HG03108 (cell line): ENCODE measurements at regions not wholly inside any gene's neighbourhood (a gene's known extent, or its start where the extent isn't known, plus 50 kb on each side); places are given as distances from the start of the nearest gene placed in this dataset.

ENCODE experiments used
- ATAC-seq: cut with Tn5 transposase; IDR thresholded peaks from one replicate; pipeline ENCODE4 v1.9.1; 2021; ENCODE audit warnings: moderate library complexity; ENCODE audit not compliant: unreplicated experiment

DNA sequence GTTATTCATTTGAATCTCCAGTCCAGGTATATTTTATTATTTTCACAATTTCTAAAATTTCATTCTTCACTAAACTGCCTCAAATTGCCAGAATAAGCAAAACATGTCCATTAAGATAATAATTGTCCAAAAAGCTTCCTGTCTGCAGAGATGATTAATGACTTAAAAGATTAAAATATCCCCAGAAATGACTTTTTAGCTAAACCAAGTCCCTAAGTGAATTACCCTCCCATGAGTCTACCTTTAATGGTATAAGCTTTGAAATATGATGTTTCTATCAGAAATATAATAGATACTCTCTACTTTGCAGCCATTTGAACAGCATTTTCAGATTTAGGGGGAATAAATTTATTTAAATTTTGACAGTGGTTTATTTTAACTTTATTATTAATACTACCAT lies 289.2 kb upstream of the EMCN start:
- ATAC-seq, result no peak

DNA sequence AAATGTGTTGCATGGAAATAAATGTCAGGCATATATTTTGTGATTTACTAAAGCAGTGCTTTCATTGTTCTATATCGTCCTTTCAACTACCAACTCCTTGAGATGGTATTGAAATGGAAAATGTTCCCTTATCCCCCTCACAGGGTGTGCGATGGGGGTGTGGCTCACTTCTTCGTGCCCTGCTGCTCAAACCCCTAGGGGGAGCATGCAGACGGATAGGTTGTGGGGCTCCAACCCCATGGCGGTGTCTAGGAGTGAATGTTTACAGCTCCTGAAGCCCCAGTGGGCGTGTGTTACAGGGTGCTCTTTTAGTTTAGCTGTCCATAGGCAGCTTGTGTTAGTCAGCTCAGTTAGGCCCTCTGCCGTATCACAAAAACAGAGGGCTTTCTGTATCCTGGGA lies 287.7 kb upstream of the EMCN start:
- ATAC-seq, result no peak

DNA sequence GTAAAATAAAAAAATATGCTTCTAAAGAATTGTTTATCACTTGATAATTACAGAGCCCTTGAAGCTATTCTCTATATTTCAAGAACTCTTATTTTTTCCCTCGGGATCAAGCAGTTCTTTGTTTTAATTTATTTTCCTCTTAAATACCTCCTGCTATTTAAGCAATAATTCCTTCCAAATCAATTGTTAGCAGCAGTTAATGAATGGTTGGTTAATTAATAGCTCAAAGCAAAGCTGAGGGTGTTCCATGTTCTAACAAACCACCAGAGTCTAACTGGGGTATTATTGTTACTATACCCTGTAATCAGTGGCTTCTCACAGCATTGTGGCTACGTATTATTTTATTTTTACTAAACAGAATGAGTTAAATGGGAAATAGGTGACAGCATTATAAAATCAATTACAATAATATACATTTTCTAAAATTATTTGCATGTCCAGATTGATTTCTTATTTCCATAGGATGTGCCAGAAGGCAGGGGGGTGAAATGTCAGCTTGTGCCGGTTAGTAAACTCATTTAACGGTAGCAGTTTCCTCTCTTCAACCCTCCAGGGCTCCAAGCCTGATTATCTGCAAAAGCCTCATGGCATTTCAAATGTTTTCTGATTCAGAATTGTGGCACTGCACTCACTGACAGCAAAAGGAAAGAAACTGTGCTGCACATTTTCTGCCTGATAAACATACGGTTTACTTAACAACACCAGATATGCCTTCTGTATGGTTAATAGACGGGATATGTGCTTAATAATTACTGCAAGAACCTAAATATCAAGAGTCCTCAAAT lies 286.9 kb upstream of the EMCN start:
- no peak for ATAC-seq

DNA sequence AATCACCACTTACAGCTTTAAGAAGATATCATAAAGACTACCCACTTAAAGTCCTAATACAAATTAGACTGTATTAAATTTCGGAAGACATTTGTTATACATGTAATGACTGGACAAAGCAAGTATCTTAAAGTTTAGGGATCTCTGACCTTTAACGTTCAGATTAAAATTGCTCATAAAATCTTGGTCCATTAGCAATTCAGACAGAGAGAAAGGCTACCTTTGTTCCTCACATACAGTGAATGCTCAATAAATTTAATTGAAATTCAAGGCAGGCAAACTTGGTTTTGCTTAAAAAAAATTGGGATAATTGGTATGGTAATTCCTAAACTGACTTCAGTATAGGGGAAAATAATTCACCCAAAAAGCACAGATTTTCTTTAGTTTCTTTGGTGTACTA lies 285.9 kb upstream of the EMCN start:
- ATAC-seq, result no peak

DNA sequence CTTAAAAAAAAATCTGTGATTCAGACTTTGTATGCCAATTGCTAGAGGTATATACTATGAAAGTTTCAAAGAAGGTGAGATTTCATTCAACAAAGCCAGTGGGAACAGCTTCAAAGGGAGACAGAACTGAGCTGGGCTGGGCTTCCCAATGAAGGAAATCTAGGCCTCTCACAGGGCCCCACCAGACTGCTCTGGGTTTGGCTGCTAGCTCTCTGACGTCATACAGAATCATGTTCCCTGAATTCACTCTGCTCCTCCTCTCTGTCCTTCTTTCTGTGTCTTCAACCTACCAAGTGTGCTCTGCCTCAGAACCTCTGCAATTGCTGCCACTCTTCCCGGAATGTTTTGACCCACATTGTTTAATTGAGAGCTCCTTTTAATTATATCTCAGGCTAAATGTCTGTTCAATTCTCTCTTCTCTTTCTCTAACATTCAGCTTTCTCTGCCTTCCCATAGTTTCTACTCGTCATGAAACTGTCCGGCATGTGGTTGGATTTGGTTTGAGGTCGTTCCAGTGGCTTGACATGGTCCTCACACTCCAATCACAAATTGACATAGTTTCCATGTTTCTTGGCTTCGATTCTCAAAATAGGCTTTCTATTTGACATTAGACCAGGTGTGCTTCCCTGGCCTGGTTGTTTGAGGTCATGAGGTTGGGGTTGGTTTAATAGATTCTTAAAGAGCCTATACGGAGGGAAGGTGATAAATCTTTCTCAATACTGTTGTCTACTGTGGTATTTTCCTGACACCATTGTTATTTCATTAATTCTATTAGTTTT lies 282.1 kb upstream of the EMCN start:
- ATAC-seq, result no peak

DNA sequence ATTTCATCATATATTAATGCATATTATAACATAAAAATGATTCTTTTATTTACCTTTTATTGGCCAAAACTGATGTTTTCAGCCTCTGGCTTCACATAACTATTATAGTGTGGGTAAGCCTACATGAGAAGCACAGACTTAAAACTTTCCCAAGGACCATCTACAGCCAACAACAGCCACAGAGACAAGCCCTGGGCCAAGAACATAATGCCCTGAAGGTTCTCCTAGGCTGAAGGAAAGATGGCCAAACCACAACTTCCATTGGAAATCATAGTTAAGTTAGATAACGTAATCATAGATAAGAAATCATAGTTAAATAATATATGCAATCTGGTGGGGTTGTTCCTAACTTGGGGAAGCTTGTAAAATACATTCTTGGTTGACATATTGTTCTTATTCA lies 280.0 kb upstream of the EMCN start:
- ATAC-seq, result no peak

DNA sequence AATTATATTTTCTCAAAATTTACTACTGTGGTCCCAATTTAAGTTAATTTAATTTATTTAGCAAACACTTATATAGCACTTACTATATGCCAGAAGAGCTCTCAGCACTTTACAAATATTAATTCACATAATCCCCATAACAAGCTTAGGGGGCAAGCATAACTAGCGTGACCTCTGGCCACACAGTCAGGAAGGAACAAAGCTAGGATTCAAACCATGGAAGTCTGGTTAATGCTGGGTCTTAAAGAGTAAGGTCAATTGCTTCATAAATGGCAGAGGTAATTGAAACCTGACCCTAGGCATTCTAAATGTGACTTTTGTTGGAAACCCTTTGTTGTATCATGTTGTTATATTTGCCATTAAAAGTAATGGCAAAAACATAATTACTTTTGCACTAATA lies 279.5 kb upstream of the EMCN start:
- no peak for ATAC-seq

DNA sequence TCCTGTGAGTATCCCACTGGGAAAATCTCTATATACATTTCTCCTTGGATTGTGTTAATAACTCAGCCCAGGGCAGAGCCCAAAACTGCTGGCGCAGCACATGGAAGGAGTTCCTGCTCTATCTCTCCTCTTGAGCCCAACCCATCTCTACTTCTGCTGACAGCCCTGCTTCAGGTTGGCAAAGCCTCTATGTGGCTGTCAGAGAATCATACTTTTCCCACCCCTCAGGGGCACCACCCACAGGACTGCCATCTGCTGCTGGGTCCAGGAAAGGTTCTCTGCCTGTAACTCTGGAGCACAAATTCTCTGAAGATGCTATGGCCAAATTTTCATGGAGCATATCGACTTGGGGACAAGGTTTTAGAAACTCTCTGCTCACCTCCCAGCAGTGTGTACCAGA lies 278.5 kb upstream of the EMCN start:
- ATAC-seq, result no peak

DNA sequence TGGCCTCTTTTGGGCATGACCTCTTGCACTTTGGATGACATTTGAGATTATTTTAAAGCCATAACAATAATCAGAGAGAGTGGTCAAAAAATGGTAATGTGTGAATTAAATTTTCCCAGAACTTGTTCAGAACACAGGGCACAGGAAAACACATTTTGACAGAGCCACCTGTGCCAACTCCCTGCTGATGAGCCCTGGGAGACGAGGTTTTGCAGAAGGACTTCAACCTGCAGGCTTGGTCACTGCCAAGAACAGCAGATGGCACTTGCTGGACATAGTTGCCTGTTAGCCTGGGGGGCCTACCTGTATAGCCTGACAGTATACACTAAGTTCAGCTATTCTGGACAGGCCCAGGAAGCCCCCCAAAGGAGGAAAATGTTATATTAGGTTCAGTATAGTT lies 277.8 kb upstream of the EMCN start:
- ATAC-seq, result no peak

DNA sequence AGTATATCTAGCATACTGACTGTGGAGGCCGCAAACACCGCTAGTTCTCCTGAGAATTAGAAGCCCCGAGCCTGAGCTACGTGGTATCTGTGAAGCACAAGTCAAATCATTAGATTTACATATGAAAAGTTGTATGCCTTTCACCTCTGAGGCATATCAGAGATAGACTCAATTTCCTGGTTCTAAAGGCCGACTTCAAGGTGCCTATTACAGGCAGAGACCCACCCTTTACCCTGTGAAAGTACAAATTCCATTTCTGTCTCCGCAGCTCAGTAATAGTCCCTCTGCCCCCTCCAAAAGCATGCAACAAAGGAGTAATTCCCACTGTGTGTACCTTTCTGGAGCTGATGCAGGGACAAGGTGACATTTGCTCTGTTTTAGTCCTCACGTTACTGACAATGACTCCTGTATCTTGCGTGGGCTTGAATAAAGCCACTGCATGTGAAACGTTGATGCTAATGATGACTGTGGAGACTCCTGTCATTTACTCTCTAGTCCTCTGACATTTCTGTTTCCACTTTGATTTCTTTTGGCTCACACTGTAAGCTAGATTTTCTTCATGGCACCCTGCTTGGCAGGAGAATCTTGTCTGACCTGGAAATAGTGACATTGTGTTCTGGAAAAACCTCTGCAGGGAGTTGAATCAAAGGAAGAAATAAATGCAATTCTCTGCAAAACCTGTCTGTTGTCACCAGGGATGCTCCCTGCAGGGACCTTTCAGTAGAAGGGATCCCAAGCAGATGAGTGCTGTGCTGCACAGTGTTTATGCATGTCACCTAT lies 273.2 kb upstream of the EMCN start:
- ATAC-seq, result no peak

DNA sequence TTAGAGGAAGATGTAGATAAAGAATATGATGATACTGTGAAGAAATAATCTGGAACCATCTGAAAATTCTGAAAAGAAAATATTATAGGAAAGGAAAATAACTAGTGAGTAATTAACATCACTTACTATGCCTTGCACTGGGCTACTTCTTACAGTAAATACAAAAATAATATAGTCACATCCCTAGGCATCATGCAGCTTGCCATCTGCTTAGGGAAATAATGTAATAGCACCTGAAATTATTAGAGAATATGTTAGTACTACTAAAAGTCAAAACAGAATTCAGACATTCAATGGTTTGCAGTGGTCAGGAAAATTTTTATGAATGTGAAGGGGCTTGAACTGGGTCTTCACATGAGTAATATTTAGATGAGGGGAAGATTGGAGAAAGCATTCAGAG lies 272.2 kb upstream of the EMCN start:
- ATAC-seq, result no peak

DNA sequence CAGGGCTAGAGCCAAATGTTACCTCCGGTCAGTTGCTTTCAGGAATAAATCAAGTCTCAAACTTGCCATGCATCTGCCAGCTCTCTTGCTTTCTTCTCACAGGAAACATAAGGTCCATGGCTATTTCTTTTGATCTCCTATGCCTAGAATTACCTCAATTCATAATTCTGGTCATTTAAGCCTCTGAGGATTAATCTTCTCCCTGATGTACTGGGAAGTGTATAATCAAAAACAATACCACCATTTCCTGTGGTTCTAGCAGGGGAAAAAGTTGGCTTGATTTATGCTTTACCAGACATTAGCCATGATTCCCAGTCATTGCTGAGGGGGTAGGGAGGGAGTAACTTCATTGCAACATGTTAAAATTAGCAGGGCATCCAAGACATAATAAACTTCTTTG lies 268.7 kb upstream of the EMCN start:
- no peak for ATAC-seq

DNA sequence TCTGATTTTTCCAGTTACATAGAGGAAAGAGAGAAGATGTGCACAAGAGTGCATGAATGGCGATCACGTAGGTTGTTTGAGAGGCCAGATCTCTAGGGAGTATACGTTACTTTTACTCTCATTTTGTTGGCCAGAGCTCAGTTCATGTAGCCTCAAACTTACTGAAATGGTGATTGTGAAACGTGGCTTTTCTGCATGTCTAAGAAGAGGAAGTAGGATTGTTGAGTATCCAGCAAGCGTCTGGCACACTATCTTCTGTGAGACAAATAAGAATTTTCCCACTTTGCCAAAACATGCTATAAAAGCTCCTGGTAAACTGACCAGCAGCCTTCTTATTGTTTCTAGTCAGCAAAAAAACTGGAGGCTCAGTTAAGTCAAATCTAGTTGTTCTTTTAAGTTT lies 264.5 kb upstream of the EMCN start:
- no peak for ATAC-seq

DNA sequence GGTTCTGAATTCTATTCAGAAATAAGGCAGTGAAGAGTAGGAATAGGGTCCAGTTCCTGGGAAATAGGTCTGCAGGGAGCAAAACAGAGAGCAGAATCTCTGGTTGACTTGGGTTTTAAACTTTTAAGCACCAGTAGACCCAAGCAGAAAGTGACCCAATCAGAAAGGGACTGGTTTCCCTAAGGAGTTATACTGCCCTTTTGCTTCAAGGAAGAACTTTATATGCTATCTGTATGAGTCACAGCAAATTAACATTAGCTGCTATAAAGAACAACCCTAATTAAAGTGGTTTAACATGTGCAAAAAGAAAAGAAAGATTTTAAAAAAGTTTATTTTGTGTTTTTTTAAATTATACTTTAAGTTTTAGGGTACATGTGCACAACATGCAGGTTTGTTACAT lies 263.6 kb upstream of the EMCN start:
- ATAC-seq, result no peak

DNA sequence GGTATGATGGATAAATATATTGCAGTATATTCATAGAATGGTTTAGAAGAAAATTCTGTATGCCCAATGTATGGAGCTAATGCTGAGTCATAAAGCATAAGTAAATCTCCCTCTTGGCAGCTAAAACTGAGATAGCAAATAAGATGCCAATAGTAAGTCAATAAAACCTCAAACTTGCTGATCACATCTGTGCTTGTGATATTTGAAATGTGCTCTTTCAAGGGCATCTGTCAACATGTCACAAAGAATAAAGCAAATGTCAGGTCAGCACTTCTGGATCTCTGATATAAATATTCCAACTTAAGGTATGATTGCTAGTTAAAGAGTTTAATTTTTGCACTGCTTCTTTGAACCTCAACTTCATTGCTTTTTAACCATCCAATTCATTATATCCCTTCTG lies 262.3 kb upstream of the EMCN start:
- no peak for ATAC-seq

DNA sequence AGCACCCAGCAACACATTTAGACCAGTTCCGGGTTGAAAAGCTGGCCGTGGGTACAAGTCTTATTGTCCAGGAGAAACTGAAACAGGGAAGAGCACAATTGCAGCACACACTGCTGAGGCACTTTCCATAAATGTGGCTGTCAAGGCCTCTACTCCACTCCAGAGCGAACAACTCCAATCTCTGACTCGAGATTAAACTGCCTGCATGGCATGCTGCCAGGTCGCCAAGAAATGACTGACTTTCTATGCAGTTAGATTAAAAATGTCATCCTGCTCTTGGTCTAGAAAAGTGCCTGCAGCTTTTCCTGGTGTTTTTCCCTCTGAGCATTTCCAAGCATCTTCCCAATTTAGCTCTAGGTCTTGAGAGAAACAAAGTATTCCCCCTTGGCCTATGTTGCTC lies 260.6 kb upstream of the EMCN start:
- ATAC-seq, result no peak

DNA sequence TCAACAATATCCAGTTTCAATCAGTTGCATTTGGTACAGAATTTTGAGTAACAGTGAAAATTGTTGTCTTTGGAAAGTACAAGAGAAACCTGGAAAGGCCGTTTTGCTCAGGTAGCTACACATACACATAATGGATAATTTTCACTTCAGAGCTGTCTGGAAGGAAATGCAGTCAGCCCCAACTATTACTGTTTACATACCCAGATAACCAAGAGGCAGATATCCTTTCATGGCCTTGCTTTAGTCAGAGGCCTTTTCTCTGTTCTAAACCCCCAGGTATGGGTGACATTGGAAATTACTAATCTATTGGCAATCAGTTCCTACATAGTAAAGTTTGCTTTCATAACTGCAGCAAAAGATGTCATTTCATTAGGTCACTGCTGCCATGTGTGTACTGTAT lies 244.9 kb upstream of the EMCN start:
- no peak for ATAC-seq

DNA sequence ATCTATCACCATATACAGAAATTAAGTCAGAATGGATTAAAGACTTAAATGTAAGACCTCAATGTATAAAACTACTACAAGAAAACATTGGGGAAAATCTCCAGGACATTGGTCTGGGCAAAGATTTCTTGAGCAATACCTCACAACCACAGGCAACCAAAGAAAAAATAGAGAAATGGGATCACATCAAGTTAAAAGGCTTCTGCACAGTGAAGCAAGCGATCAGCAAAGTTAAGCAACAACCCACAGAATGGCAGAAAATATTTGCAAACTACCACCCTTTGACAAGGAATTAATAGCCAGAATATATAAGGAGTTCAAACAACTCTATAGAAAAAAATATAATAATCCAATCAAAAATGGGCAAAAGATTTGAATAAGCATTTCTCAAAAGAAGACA lies 236.9 kb upstream of the EMCN start:
- no peak for ATAC-seq

DNA sequence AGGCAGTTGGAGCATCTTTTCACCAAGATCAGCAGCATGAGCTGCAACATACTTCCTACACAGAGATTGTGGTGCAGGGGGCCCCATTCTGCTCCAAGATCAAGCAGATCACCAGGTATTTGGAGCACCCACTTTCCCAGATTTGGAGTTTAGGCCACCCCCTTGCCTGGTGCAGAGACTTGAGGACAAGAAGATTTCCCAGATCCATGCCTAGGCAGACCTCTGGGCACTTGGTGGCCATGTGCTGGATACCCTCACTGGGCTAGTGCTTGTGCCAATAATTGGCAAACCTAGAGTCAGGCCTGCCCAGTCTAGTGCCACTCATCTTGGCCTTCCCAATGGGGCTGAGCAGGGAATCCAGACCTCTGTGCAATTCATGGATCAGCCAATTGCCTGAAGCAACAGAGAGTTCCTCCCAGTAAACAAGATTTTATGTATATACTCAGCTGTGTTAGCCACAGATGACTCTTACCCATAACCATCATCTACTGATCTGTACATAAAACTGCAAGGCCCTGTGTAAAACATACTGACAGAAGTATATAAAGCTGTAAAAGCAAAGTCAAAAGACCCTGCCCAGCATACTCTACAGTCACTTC lies 228.4 kb upstream of the EMCN start:
- no peak for ATAC-seq

DNA sequence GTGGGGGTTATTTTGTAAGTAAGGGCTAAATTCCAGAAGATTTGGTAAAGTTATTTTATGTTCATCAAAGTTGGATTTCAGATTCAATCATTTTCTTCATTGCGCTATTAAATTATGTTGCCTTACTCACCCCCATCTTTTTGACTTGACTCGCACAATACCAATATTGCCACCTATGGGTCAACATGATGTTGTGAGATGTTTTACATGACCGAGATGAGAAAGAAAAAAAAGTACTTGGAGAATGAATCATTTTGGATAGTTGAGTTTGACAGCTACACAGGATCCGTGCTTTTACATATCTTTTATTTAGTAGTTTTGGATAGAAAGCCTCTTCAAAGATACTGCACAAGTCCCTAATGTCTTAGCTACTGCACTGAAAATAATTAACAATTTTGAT lies 224.2 kb upstream of the EMCN start:
- no peak for ATAC-seq

DNA sequence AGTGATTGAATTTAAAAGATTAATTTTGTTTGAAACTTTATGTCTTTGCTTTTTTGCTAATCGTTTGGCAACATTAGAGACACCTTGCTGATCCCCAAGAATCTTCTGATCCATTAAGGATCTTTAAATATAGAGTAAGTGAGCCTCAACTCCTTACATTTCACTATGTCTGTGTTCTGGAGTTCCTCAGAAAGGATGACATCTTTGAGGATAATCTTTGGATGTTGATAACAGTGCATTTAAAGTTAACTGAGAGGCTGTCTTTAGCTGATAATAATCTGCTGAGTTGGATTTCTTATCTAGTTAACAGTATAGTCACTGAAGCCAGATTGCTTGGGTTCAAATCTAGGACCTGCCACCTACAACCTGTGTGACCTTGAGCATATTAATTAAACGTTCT lies 221.6 kb upstream of the EMCN start:
- no peak for ATAC-seq
